Stimulated activated naive CD8-positive, alpha-beta T cell treated with anti-CD3 and anti-CD28 coated beads, Interleukin-15, amount 100 ng/mL, for 72 hours (primary cell): ENCODE measurements at regions not wholly inside any gene's neighbourhood (a gene's known extent, or its start where the extent isn't known, plus 50 kb on each side); places are given as distances from the start of the nearest gene placed in this dataset.
"Not testable (repeated sequence)": the region's sequence is repeated elsewhere in the genome, so short reads cannot be mapped to it uniquely, and the experiment has no call there.

Source experiments
- ATAC-seq: fragments of 150-1000 bp; cut with Tn5 transposase; 2 replicates; pipeline ENCODE4 v1.10.0; 2021; ENCODE audit warnings: mild to moderate bottlenecking, moderate library complexity
- DNase-seq, 2 donors: peaks; one replicate each; pipeline ENCODE4 v3.0.0; 2021 to 2022
- H3K27ac Mint-ChIP-seq, 2 donors: one replicate each; pipeline ENCODE4 v1.8.0; 2022; ENCODE audit warnings: mild to moderate bottlenecking in 2 of 2, mixed read lengths in 2 of 2, moderate library complexity in 2 of 2
- H3K27me3 Mint-ChIP-seq: one replicate; pipeline ENCODE4 v1.8.0; 2022; ENCODE audit warnings: mixed read lengths
- H3K4me1 Mint-ChIP-seq: one replicate; pipeline ENCODE4 v1.8.0; 2022; ENCODE audit warnings: mild to moderate bottlenecking, mixed read lengths
- H3K4me3 Mint-ChIP-seq, 2 donors: one replicate each; pipeline ENCODE4 v1.8.0; 2022; ENCODE audit warnings: mild to moderate bottlenecking in 2 of 2, mixed read lengths in 2 of 2, moderate library complexity in 1 of 2
- H3K9me3 Mint-ChIP-seq, 2 donors: one replicate each; pipeline ENCODE4 v1.8.0; 2022; ENCODE audit warnings: mixed read lengths in 2 of 2

DNA sequence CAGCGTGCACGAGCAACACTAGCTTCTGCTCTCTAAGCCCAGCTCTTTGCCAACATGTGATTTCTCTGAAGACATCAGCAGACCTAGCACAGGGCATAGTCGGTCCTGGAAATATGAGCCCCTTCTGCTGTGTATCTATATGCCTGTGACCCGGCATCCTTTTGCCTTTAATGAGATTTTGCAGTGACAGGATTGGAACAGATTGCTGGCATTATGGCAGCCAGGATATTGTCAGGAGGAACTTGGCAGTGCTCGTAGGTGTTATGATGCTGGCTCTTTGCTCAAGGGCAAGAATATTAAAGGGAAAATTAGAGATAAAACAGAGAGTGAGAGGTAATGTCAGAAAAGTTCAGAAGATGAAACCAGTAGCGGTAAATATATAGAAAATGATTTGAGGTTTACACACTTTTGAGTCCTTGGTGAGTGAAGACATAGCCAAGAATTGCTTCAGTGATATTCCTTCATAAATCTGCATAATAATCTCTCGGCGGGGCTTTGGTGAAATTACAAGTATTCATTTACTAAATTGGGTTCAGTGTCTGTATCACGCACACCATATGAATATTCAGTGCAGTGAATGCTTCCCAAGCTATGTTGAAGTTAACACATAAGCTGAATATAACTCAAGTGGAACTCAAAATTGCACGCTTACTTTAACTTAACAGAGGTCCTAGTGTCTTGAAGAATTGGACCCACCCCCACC lies 502.1 kb upstream of the NR3C2 start:
- H3K27ac Mint-ChIP-seq = no peak overlapping the region
- H3K4me3 Mint-ChIP-seq = no peak overlapping the region
- DNase-seq (no peak), ATAC-seq (no peak)
- peaks cover 0 to 9% of the 10 kb centered on the region in 2 donors for H3K9me3 Mint-ChIP-seq
- H3K4me1 Mint-ChIP-seq = no peaks in the 10 kb centered on the region
- no peaks in the 10 kb centered on the region for H3K27me3 Mint-ChIP-seq

GRCh38 chr4:148934926-148935578 lies 492.8 kb upstream of the NR3C2 start:
- Mint-ChIP-seq H3K9me3 (peaks cover 19 to 47% of the 10 kb centered on the region in 2 donors), H3K4me1 (no peaks in the 10 kb centered on the region)
- no peak for ATAC-seq

DNA sequence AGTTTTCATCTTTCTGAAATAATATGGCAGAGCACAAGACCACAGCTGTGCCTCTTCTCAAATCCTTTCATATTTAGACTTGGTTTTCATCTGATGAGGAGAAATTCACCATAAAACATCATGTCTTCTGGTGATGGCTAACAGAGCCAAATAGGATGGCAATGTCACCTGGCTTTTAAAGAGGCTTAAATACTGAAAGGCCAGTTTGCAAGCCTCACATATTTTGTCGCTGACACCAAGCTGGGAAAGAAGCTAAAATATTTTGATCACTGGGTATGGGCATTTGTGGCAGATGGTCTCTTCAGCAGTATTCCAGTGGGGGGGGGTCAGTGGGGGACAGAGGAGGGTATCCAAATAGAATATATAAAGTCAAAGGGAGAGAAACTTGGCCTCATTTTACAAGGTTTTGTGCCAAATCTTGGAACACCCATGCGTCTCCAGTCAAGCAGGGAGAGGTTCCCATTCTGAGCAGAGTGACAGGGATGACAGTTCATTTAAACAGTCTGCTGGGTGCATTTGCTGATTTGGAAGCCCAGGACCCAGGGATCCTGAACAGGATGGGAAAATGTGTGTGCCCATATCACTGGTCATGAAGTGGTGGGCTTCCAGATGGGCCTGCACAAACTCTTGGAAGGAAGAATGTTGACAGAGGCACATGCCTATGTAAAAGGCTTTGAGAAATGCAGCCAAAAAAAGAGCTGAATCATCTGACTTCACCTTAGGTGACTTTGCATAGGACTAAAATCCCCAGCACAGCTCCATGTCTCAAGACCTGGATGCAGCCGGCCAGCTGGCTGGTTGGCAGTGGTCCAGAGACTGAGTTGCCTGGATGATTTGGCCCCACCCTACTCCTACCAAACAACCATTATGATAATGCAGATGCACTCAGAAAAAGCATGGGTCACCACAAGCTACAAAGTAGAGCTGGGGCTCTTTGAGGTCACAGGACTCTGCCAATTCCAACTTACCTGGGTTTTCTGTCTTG lies 484.4 kb upstream of the NR3C2 start:
- no peak overlapping the region for H3K4me3 Mint-ChIP-seq
- no peak overlapping the region for H3K27ac Mint-ChIP-seq
- H3K4me1 Mint-ChIP-seq = no peaks in the 10 kb centered on the region
- ATAC-seq (no peak), DNase-seq (no peak)
- H3K27me3 Mint-ChIP-seq = no peaks in the 10 kb centered on the region
- peaks cover 28 to 32% of the 10 kb centered on the region in 2 donors for H3K9me3 Mint-ChIP-seq

More at GRCh38 chr4:148934926-148935578, 492.8 kb upstream of the NR3C2 start:
- Mint-ChIP-seq H3K4me3 (no peak overlapping the region), H3K27me3 (no peaks in the 10 kb centered on the region), H3K27ac (no peak overlapping the region)
- no peak for DNase-seq

DNA sequence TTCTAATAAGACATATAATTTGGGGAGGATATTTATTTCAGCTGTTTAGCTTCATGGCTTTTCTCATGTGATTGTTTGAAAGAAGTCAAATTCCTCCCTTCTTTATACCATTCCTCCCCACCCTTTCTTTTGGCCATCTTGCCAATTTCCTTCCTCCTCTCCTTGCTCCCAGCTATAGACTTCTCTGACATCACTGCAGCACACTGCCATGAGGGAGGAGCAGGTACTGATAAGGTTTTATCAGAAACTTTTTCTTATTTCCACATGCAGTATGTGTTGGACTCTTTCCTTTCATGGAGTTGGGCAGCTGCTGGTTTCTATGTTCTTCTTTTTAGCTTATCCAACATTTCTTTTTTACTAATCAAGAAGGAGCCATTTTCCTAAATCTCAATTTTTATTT lies 481.7 kb upstream of the NR3C2 start:
- no peak overlapping the region for H3K27ac Mint-ChIP-seq
- ATAC-seq (no peak), DNase-seq (no peak)
- peaks cover 3 to 5% of the 10 kb centered on the region in 2 donors for H3K9me3 Mint-ChIP-seq
- H3K4me3 Mint-ChIP-seq = no peak overlapping the region
- H3K4me1 Mint-ChIP-seq = no peaks in the 10 kb centered on the region
- no peaks in the 10 kb centered on the region for H3K27me3 Mint-ChIP-seq

- H3K27me3 Mint-ChIP-seq = no peaks in the 10 kb centered on the region
- ATAC-seq (no peak), DNase-seq (no peak)
- H3K27ac Mint-ChIP-seq = no peak overlapping the region
- peaks cover 0 to under 1% of the 10 kb centered on the region in 2 donors for H3K9me3 Mint-ChIP-seq
- H3K4me3 Mint-ChIP-seq = no peak overlapping the region
- no peaks in the 10 kb centered on the region for H3K4me1 Mint-ChIP-seq
Measured at GRCh38 chr4:148922497-148922896, 480.3 kb upstream of the NR3C2 start.

DNA sequence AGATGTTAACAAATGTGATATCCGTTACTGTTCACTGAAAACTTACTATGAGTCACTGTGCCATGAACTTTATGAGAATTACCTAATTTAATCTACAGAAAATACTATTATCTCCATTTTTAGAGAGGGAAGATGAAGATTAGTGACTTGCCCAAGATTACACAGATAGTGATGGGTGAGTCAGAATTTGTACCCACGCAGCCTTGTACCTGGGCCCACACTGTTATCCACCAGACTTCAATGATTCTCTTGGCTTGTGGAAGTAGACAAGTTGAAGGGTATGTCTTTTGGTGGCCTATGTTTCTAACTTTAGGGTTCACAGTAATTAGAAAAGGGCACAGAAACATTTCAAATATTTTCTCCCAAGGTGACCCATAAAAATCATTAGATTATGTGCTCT lies 472.5 kb upstream of the NR3C2 start:
- Mint-ChIP-seq H3K4me3 (no peak overlapping the region), H3K27ac (no peak overlapping the region), H3K9me3 (peaks cover 4 to 7% of the 10 kb centered on the region in 2 donors), H3K27me3 (no peaks in the 10 kb centered on the region), H3K4me1 (no peaks in the 10 kb centered on the region)
- DNase-seq = no peak
- ATAC-seq = no peak

GRCh38 chr4:148914301-148914700 lies 472.1 kb upstream of the NR3C2 start:
- ATAC-seq = no peak

GRCh38 chr4:148903388-148903787 lies 461.2 kb upstream of the NR3C2 start:
- ATAC-seq = no peak

More at GRCh38 chr4:148914301-148914700, 472.1 kb upstream of the NR3C2 start:
- Mint-ChIP-seq H3K4me1 (no peaks in the 10 kb centered on the region), H3K27me3 (no peaks in the 10 kb centered on the region), H3K27ac (no peak overlapping the region), H3K4me3 (no peak overlapping the region), H3K9me3 (peaks cover 4 to 7% of the 10 kb centered on the region in 2 donors)
- no peak for DNase-seq

DNA sequence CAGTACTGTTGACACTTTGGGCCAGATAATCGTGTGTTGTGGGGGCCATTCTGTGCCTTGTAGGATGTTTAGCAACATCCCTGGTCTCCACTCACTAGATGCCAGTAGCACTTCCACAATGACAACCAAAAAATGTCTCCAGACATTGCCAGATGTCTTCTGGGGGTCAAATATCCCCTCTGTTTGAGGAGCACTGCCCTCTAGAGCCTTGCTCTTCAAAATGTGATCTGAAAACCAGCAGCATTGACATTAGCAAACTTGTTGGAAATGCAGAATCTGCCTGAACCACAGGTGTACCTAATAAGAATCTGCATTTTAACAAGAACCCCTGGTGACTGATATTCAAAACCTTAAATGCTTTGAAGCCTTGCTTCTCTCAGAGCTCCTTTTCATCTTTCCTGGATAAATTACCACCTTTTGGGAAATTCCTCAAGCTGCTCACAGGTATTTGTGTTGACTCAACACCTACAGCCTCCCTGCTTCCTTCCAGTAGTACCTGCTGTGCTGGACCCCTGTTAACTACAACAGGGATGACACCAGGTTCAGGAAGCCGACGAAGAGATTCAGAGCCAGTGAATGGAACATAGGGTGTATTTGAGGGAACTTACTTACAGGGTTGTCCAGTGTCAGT lies 459.0 kb upstream of the NR3C2 start:
- no peak for DNase-seq
- Mint-ChIP-seq H3K9me3 (peaks cover 11 to 24% of the 10 kb centered on the region in 2 donors), H3K27ac (no peak overlapping the region), H3K27me3 (no peaks in the 10 kb centered on the region), H3K4me1 (no peaks in the 10 kb centered on the region), H3K4me3 (no peak overlapping the region)
- no peak for ATAC-seq

More at GRCh38 chr4:148903388-148903787, 461.2 kb upstream of the NR3C2 start:
- Mint-ChIP-seq H3K4me1 (no peaks in the 10 kb centered on the region), H3K27me3 (no peaks in the 10 kb centered on the region), H3K4me3 (no peak overlapping the region), H3K9me3 (peaks cover 9 to 10% of the 10 kb centered on the region in 2 donors), H3K27ac (no peak overlapping the region)
- DNase-seq = no peak

DNA sequence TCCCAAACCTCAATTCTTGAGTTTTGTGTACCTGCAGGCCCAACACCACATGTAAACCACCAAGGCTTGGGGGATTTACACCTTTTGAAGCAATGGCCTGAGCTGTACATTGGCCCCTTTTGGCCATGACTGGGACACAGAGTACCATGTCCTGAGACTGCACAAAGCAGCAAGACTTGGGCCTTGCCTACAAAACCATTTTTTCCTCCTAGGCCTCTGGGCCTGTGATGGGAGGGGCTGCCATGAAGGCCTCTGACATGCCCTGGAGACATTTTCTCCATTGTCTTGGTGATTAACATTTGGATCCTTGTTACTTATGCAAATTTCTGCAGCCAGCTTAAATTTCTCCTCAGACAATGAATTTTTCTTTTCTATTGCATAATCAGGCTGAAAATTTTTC lies 455.9 kb upstream of the NR3C2 start:
- DNase-seq, H3K4me1 Mint-ChIP-seq, H3K27ac Mint-ChIP-seq, H3K27me3 Mint-ChIP-seq, ATAC-seq, H3K4me3 Mint-ChIP-seq: not testable (repeated sequence)
- H3K9me3 Mint-ChIP-seq = peaks cover 11 to 33% of the 10 kb centered on the region in 2 donors

- no peak overlapping the region for H3K27ac Mint-ChIP-seq
- no peak overlapping the region for H3K4me3 Mint-ChIP-seq
- ATAC-seq = no peak
- no peaks in the 10 kb centered on the region for H3K4me1 Mint-ChIP-seq
- no peaks in the 10 kb centered on the region for H3K27me3 Mint-ChIP-seq
- peaks cover 0 to 20% of the 10 kb centered on the region in 2 donors for H3K9me3 Mint-ChIP-seq
- DNase-seq = no peak
Measured at GRCh38 chr4:148893095-148893494, 450.9 kb upstream of the NR3C2 start.

- DNase-seq = no peak
Measured at GRCh38 chr4:148883891-148884290, 441.7 kb upstream of the NR3C2 start.

GRCh38 chr4:148883435-148883834 lies 441.2 kb upstream of the NR3C2 start:
- ATAC-seq (no peak), DNase-seq (no peak)
- Mint-ChIP-seq H3K27ac (no peak overlapping the region), H3K27me3 (no peaks in the 10 kb centered on the region), H3K4me1 (no peaks in the 10 kb centered on the region), H3K4me3 (no peak overlapping the region), H3K9me3 (peaks cover 0 to 5% of the 10 kb centered on the region in 2 donors)

More at GRCh38 chr4:148883891-148884290, 441.7 kb upstream of the NR3C2 start:
- no peak for ATAC-seq
- Mint-ChIP-seq H3K9me3 (peaks cover 0 to 5% of the 10 kb centered on the region in 2 donors), H3K27me3 (no peaks in the 10 kb centered on the region), H3K27ac (no peak overlapping the region), H3K4me3 (no peak overlapping the region), H3K4me1 (no peaks in the 10 kb centered on the region)

GRCh38 chr4:148881860-148882643 lies 439.8 kb upstream of the NR3C2 start:
- H3K27ac Mint-ChIP-seq = no peak overlapping the region
- no peaks in the 10 kb centered on the region for H3K4me1 Mint-ChIP-seq
- DNase-seq (no peak), ATAC-seq (no peak)
- H3K9me3 Mint-ChIP-seq = no peaks in the 10 kb centered on the region
- no peak overlapping the region for H3K4me3 Mint-ChIP-seq
- no peaks in the 10 kb centered on the region for H3K27me3 Mint-ChIP-seq
